Heart left ventricle (tissue), 13 donors: ENCODE measurements at regions not wholly inside any gene's neighbourhood (a gene's known extent, or its start where the extent isn't known, plus 50 kb on each side); places are given as distances from the start of the nearest gene placed in this dataset.

Experiments used
- CTCF ChIP-seq, 12 donors: fragments of 200-600 bp; sonication (generic) in 4 of 12; IDR thresholded peaks; one replicate each; pipeline versions ENCODE4 v1.5.0 to v1.8.0; 2018 to 2022; ENCODE audit warnings: antibody characterized with exemption in 12 of 12, mild to moderate bottlenecking in 5 of 12
- POLR2A ChIP-seq, 2 donors: fragments of 450-650 bp; IDR thresholded peaks; one replicate each; pipeline ENCODE4 v1.6.1; 2017; ENCODE audit warnings: antibody characterized with exemption in 2 of 2, mild to moderate bottlenecking in 2 of 2, moderate library complexity in 2 of 2
- donor health status: ischemic (EF 13 %, LVEDD 7.1; RV severe dilation, severe dysfunction).
- donor health status: DM: no; HTN: yes; CAD: no.
- donor health status: DM: no; HTN: no; CAD: no.
- donor health status: ischemic (EF 25% LVEDD 6.9; RV normal size, moderate dysfunction).
- donor health status: ischemic (EF 25% LVEDD 5.7; RV mildly dilated, moderate dysfunction).
- donor health status: ischemic (EF 35%, LVEDD 5.7; RV mildly dilated, moderate dysfunction).
- donor health status: nonischemic (EF 11% LVEDD 7.7; RV severe dilation, severe dysfunction).
- donor health status: DM: yes; HTN: yes; CAD: no.
- donor health status: PGD.
- donor health status: ischemic (EF 29% LVEDD 5.4; RV normal size, mild dysfunction).
- donor health status: nonischemic (EF 23%, LVEDD 6.1; RV moderate dilation, normal function).

- TF ChIP-seq CTCF (IDR thresholded peaks at IDR 0.05) (no peak), POLR2A (IDR thresholded peaks at IDR 0.05) (no peak)
Observed at GRCh38 chr11:115085461-115086210, 407.3 kb downstream of the NXPE2 start.
